ENCODE measurements at regions not wholly inside any gene's neighbourhood (a gene's known extent, or its start where the extent isn't known, plus 50 kb on each side); places are given as distances from the start of the nearest gene placed in this dataset.
A peak's percentile ranks its signal among the peaks of the same experiment; 100 is the strongest.
"Not testable (repeated sequence)": the region's sequence is repeated elsewhere in the genome, so short reads cannot be mapped to it uniquely, and the experiment has no call there.

DNA sequence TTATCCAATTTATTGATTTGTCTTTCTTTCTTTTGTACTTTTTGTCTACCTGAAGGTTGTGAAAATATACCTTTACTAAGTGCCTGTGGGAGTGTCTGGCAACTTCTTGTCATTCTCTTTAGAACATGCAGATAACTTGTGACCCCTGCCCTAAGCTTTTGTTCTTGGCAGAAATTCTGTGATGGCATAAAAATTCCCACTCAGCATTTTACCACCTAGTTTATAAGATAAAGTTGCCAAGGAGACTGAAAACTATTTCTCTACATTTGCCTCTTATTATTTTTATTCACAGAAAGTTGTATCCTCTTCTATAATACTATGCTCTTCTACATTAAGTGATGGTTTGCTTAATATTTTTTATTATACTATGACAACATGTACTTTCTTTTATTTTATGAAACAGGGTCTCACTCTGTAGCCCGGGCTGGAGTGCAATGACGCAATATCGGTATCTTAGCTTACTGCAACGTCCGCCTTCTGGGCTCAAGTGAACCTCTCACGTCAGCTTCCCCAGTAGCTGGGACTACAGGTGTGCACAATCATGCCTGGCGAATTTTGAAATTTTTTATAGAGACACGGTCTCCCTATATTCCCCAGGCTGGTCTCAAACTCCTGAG, 683.5 kb downstream of the ANKRD7 start:
- Histone ChIP-seq H3K9me3 (ENCODE audit: control insufficient read depth, insufficient read depth, low read length) (no peaks in the 10 kb centered on the region), H3K36me3 (ENCODE audit: control insufficient read depth, low read length) (no peaks in the 10 kb centered on the region), H3K27ac (ENCODE audit: low read depth, low read length) (no peak overlapping the region), H3F3A (ENCODE audit: control insufficient read depth, insufficient read depth) (no peaks in the 10 kb centered on the region), H3K4me3 (ENCODE audit: low read length) (no peak overlapping the region), H3K79me2 (ENCODE audit: control insufficient read depth, low read length) (no peaks in the 10 kb centered on the region), H4K20me1 (ENCODE audit: control insufficient read depth, insufficient read depth, low read depth, low read length) (no peaks in the 10 kb centered on the region), H3K4me1 (ENCODE audit: control insufficient read depth, low read length) (no peaks in the 10 kb centered on the region), H3K9me2 (replicated peaks; ENCODE audit: control insufficient read depth, low read length) (no peaks in the 10 kb centered on the region), H3K4me2 (ENCODE audit: low read length) (no peak overlapping the region), H3K27me3 (ENCODE audit: control insufficient read depth, low read length) (no peaks in the 10 kb centered on the region)
- TF ChIP-seq EZH2phosphoT487 (IDR thresholded peaks at IDR 0.05; ENCODE audit: borderline replicate concordance, low read length) = no peak
- TF ChIP-seq, protein P1, sequence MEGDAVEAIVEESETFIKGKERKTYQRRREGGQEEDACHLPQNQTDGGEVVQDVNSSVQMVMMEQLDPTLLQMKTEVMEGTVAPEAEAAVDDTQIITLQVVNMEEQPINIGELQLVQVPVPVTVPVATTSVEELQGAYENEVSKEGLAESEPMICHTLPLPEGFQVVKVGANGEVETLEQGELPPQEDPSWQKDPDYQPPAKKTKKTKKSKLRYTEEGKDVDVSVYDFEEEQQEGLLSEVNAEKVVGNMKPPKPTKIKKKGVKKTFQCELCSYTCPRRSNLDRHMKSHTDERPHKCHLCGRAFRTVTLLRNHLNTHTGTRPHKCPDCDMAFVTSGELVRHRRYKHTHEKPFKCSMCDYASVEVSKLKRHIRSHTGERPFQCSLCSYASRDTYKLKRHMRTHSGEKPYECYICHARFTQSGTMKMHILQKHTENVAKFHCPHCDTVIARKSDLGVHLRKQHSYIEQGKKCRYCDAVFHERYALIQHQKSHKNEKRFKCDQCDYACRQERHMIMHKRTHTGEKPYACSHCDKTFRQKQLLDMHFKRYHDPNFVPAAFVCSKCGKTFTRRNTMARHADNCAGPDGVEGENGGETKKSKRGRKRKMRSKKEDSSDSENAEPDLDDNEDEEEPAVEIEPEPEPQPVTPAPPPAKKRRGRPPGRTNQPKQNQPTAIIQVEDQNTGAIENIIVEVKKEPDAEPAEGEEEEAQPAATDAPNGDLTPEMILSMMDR (IDR thresholded peaks at IDR 0.05; ENCODE audit: low read depth, low read length, poor library complexity, severe bottlenecking) = no peak

- H3K4me1 ChIP-seq (ENCODE audit: control insufficient read depth, low read length); H3K79me2 ChIP-seq (ENCODE audit: control insufficient read depth, low read length); H3F3A ChIP-seq (ENCODE audit: control insufficient read depth, insufficient read depth); H3K4me3 ChIP-seq (ENCODE audit: low read length); H3K27me3 ChIP-seq (ENCODE audit: control insufficient read depth, low read length); H3K9me3 ChIP-seq (ENCODE audit: control insufficient read depth, insufficient read depth, low read length); H3K36me3 ChIP-seq (ENCODE audit: control insufficient read depth, low read length); H3K9me2 ChIP-seq (replicated peaks; ENCODE audit: control insufficient read depth, low read length); H4K20me1 ChIP-seq (ENCODE audit: control insufficient read depth, insufficient read depth, low read depth, low read length); H3K27ac ChIP-seq (ENCODE audit: low read depth, low read length); H3K4me2 ChIP-seq (ENCODE audit: low read length): not testable (repeated sequence)
Observed at GRCh38 chr7:118916120-118916519, 691.6 kb downstream of the ANKRD7 start.

GRCh38 chr7:118918556-118918955, 694.1 kb downstream of the ANKRD7 start:
- Histone ChIP-seq H3K27me3 (ENCODE audit: control insufficient read depth, low read length) (no peaks in the 10 kb centered on the region), H3K27ac (ENCODE audit: low read depth, low read length) (no peak overlapping the region), H3K4me2 (ENCODE audit: low read length) (no peak overlapping the region), H3K4me1 (ENCODE audit: control insufficient read depth, low read length) (no peaks in the 10 kb centered on the region), H3K36me3 (ENCODE audit: control insufficient read depth, low read length) (no peaks in the 10 kb centered on the region), H3K9me3 (ENCODE audit: control insufficient read depth, insufficient read depth, low read length) (no peaks in the 10 kb centered on the region), H3K79me2 (ENCODE audit: control insufficient read depth, low read length) (no peaks in the 10 kb centered on the region), H3K9me2 (replicated peaks; ENCODE audit: control insufficient read depth, low read length) (no peaks in the 10 kb centered on the region), H4K20me1 (ENCODE audit: control insufficient read depth, insufficient read depth, low read depth, low read length) (no peaks in the 10 kb centered on the region), H3F3A (ENCODE audit: control insufficient read depth, insufficient read depth) (no peaks in the 10 kb centered on the region), H3K4me3 (ENCODE audit: low read length) (no peak overlapping the region)
- TF ChIP-seq, protein P1 (IDR thresholded peaks at IDR 0.05; ENCODE audit: low read depth, low read length, poor library complexity, severe bottlenecking) = peak; percentile 42
- TF ChIP-seq EZH2phosphoT487 (IDR thresholded peaks at IDR 0.05; ENCODE audit: borderline replicate concordance, low read length) = no peak

- no peaks in the 10 kb centered on the region for H3K27me3 ChIP-seq (ENCODE audit: control insufficient read depth, low read length)
- no peak for TF ChIP-seq EZH2phosphoT487 (IDR thresholded peaks at IDR 0.05; ENCODE audit: borderline replicate concordance, low read length)
- TF ChIP-seq, protein P1 (IDR thresholded peaks at IDR 0.05; ENCODE audit: low read depth, low read length, poor library complexity, severe bottlenecking) = no peak
Observed at GRCh38 chr7:118938845-118939244, 714.3 kb downstream of the ANKRD7 start.

More at GRCh38 chr7:118938845-118939244, 714.3 kb downstream of the ANKRD7 start:
- H3K27ac ChIP-seq (ENCODE audit: low read depth, low read length) = no peak overlapping the region
- H3K4me3 ChIP-seq (ENCODE audit: low read length) = no peak overlapping the region
- H3K4me1 ChIP-seq (ENCODE audit: control insufficient read depth, low read length) = no peaks in the 10 kb centered on the region
- H3K9me2 ChIP-seq (replicated peaks; ENCODE audit: control insufficient read depth, low read length) = no peaks in the 10 kb centered on the region
- no peaks in the 10 kb centered on the region for H3K36me3 ChIP-seq (ENCODE audit: control insufficient read depth, low read length)
- H3K79me2 ChIP-seq (ENCODE audit: control insufficient read depth, low read length) = no peaks in the 10 kb centered on the region
- no peaks in the 10 kb centered on the region for H3K9me3 ChIP-seq (ENCODE audit: control insufficient read depth, insufficient read depth, low read length)
- H3K4me2 ChIP-seq (ENCODE audit: low read length) = no peak overlapping the region
- no peaks in the 10 kb centered on the region for H3F3A ChIP-seq (ENCODE audit: control insufficient read depth, insufficient read depth)
- H4K20me1 ChIP-seq (ENCODE audit: control insufficient read depth, insufficient read depth, low read depth, low read length) = no peaks in the 10 kb centered on the region

Measured in DOHH2 (cell line).